ENCODE measurements at regions not wholly inside any gene's neighbourhood (a gene's known extent, or its start where the extent isn't known, plus 50 kb on each side); places are given as distances from the start of the nearest gene placed in this dataset.

DNA sequence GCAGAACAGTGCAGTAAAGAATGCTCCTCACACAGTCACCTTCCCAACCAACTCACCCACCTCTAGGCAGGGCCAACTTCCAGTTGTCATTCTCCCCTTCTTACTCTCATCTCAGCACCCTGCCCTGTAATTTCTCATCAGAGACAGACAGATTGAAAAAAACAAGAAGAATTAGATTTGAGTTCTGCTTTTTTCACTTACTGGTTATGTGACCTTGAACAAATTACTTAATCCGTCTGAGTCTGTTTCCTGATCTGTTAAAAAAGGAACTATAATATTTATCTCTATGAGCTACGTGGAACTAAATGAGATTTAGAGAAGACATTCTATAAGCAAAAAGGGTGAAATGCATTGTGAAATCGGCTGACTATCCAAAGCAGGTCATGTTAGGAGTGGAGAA is 330.3 kb downstream of the ZNF326 start:
- Histone ChIP-seq H3K27me3 (ENCODE audit: control insufficient read depth, insufficient read depth, low read length) (no peaks in the 10 kb centered on the region), H3K27ac (ENCODE audit: low read length) (no peak overlapping the region), H3K4me1 (ENCODE audit: control insufficient read depth, insufficient read depth, low read length) (0 out of 2 replicates have a peak, but pooled peaks cover 2% of the 10 kb centered on the region), H3K9me3 (ENCODE audit: control insufficient read depth, insufficient read depth, low read length) (no peaks in the 10 kb centered on the region), H3K4me3 (ENCODE audit: low read length) (no peak overlapping the region), H3K36me3 (ENCODE audit: control insufficient read depth, insufficient read depth, low read length) (no peaks in the 10 kb centered on the region)
- no CpG with 5 or more reads among the region's 3 CpGs for WGBS (ENCODE audit: insufficient coverage, insufficient read length)
- DNase-seq (ENCODE audit: low read depth, low spot score), result no peak

DNA sequence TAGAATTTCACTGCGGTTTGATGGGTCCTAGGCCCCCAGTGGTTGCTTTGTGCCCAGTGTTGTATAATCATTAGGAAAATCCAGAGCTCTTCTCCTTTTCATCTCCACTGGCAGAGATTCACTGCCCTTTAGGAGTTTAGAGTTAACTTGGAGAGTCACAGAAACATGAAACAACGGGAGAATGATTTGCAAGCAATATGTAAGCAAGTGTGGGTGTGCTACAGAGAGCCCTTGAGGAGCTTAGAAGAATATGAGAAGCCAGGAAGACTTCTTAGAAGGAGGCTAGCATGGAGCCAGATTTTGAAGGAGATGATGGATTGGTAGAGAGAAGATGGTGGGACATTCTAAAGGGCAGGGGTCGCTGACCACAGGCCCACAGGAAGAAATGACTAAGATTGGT is 327.3 kb downstream of the ZNF326 start:
- Histone ChIP-seq H3K36me3 (ENCODE audit: control insufficient read depth, insufficient read depth, low read length) (no peaks in the 10 kb centered on the region), H3K27me3 (ENCODE audit: control insufficient read depth, insufficient read depth, low read length) (no peaks in the 10 kb centered on the region), H3K27ac (ENCODE audit: low read length) (no peak overlapping the region), H3K4me3 (ENCODE audit: low read length) (no peak overlapping the region), H3K9me3 (ENCODE audit: control insufficient read depth, insufficient read depth, low read length) (no peaks in the 10 kb centered on the region), H3K4me1 (ENCODE audit: control insufficient read depth, insufficient read depth, low read length) (0 out of 2 replicates have a peak, but pooled peaks cover 1% of the 10 kb centered on the region)
- no peak for DNase-seq (ENCODE audit: low read depth, low spot score)
- no CpG with 5 or more reads among the region's 3 CpGs for WGBS (ENCODE audit: insufficient coverage, insufficient read length)

DNA sequence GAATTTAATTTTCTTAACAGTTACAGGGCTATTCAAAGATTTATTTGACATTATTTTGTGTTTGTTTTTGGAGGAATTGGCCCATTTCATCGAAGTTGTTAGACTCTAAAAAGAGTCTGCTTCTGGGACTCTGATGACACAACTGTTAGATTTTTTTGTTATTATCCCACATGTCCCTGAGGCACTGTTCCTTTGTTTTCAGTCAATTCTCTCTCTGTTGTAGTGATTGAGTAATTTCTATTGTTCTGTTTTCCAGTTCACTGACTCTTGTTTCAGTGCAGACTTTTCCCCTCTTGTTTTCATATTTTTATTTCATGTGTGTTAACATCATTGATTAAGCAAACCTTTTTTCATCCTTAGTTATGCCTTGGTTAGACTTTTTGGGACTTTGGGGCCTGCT is 325.0 kb downstream of the ZNF326 start:
- DNase-seq (ENCODE audit: low read depth, low spot score), result no peak
- H3K36me3 ChIP-seq (ENCODE audit: control insufficient read depth, insufficient read depth, low read length), result no peaks in the 10 kb centered on the region
- H3K27ac ChIP-seq (ENCODE audit: low read length), result no peak overlapping the region
- H3K4me3 ChIP-seq (ENCODE audit: low read length), result no peak overlapping the region
- no peaks in the 10 kb centered on the region for H3K27me3 ChIP-seq (ENCODE audit: control insufficient read depth, insufficient read depth, low read length)
- no peaks in the 10 kb centered on the region for H3K9me3 ChIP-seq (ENCODE audit: control insufficient read depth, insufficient read depth, low read length)
- H3K4me1 ChIP-seq (ENCODE audit: control insufficient read depth, insufficient read depth, low read length), result no peaks in the 10 kb centered on the region
- no CpG with 5 or more reads among the region's 1 CpG for WGBS (ENCODE audit: insufficient coverage, insufficient read length)

DNA sequence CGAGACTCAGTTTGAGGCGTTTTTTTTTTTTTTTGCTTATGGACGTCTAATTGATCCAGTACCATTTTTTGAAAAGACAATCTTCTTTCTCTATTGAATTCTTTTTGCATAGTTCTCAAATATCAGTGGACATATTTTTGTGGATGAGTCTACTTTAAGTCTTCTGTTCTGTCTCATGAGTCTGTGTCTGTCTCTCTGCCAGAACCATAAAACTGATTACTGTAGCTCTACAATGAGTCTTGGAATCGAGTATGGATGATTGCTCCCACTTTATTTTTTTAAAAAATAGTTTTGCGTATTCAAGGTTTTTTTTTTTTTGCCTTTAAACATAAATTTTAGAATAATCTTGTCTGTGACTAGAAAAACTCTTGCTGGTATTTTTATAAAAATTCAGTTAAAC is 323.5 kb downstream of the ZNF326 start:
- H3K4me1 ChIP-seq (ENCODE audit: control insufficient read depth, insufficient read depth, low read length), result no peaks in the 10 kb centered on the region
- H3K36me3 ChIP-seq (ENCODE audit: control insufficient read depth, insufficient read depth, low read length), result no peaks in the 10 kb centered on the region
- no CpG with 5 or more reads among the region's 5 CpGs for WGBS (ENCODE audit: insufficient coverage, insufficient read length)
- no peak for DNase-seq (ENCODE audit: low read depth, low spot score)
- no peaks in the 10 kb centered on the region for H3K27me3 ChIP-seq (ENCODE audit: control insufficient read depth, insufficient read depth, low read length)
- no peak overlapping the region for H3K27ac ChIP-seq (ENCODE audit: low read length)
- no peaks in the 10 kb centered on the region for H3K9me3 ChIP-seq (ENCODE audit: control insufficient read depth, insufficient read depth, low read length)
- H3K4me3 ChIP-seq (ENCODE audit: low read length), result no peak overlapping the region

DNA sequence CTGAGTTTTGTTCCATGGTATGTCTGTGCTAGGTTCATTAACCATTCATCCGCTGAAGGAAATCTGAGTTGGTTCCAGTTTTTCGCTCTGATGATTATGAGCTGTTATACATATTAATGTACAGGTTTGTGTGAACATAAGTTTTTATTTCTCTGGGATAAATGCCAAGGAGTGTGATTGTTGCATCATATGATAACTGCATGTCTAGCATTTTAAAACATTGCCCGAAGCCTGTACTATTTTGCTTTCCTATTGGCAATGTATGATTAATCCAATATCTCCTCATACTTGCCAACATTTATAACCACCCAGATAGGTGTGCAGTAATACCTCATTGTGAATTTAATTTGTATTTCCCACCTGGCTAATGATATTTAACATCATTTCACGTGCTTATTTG is 322.7 kb downstream of the ZNF326 start:
- Histone ChIP-seq H3K9me3 (ENCODE audit: control insufficient read depth, insufficient read depth, low read length) (no peaks in the 10 kb centered on the region), H3K36me3 (ENCODE audit: control insufficient read depth, insufficient read depth, low read length) (no peaks in the 10 kb centered on the region), H3K27ac (ENCODE audit: low read length) (no peak overlapping the region), H3K27me3 (ENCODE audit: control insufficient read depth, insufficient read depth, low read length) (no peaks in the 10 kb centered on the region), H3K4me3 (ENCODE audit: low read length) (no peak overlapping the region), H3K4me1 (ENCODE audit: control insufficient read depth, insufficient read depth, low read length) (no peaks in the 10 kb centered on the region)
- no peak for DNase-seq (ENCODE audit: low read depth, low spot score)
- WGBS (ENCODE audit: insufficient coverage, insufficient read length), result no CpG with 5 or more reads among the region's 4 CpGs

DNA sequence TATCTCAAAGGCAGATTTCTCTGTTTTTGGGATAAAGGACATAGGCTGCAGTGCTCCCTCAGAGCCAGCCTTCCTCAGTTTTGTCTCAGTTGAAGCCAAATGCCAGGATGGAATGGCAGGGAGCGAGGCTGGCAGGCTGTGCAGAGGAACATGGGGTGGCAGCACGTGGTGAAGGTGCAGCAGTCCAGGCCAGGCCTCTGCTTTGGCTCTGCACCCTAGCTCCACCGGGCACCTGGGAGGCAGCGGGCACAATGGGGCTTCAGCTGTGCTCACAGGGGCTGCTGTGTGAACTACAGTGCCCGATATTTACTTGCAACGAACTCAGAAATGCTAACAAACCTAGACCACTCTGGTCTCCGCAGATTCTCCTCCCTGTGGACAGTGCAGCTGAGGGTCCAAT is 319.6 kb downstream of the ZNF326 start:
- Histone ChIP-seq H3K4me3 (ENCODE audit: low read length) (no peak overlapping the region), H3K9me3 (ENCODE audit: control insufficient read depth, insufficient read depth, low read length) (no peaks in the 10 kb centered on the region), H3K36me3 (ENCODE audit: control insufficient read depth, insufficient read depth, low read length) (no peaks in the 10 kb centered on the region), H3K27ac (ENCODE audit: low read length) (no peak overlapping the region), H3K4me1 (ENCODE audit: control insufficient read depth, insufficient read depth, low read length) (no peaks in the 10 kb centered on the region), H3K27me3 (ENCODE audit: control insufficient read depth, insufficient read depth, low read length) (no peaks in the 10 kb centered on the region)
- no peak for DNase-seq (ENCODE audit: low read depth, low spot score)
- WGBS (ENCODE audit: insufficient coverage, insufficient read length), result no CpG with 5 or more reads among the region's 7 CpGs

DNA sequence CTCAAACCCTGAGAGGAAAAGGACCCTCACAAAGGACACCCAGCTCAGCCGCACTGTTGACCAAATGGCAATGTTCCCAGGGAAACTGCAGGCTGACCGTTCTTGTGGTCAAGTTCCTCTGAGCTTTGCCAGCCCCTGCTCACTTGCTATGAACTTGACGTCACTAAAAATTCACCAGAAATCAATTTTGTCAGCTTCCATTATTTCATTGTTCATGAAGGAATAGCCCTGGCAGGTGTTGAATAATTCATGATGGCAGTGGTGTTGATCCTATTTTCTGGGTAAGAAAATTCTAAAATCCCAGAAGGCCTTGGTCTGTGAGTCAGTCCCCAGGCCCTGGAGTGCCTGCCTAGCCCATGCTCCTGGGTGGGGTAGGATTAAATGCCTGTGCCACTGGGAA is 318.9 kb downstream of the ZNF326 start:
- no peak overlapping the region for H3K27ac ChIP-seq (ENCODE audit: low read length)
- no CpG with 5 or more reads among the region's 3 CpGs for WGBS (ENCODE audit: insufficient coverage, insufficient read length)
- DNase-seq (ENCODE audit: low read depth, low spot score), result no peak
- no peak overlapping the region for H3K4me3 ChIP-seq (ENCODE audit: low read length)
- H3K27me3 ChIP-seq (ENCODE audit: control insufficient read depth, insufficient read depth, low read length), result no peaks in the 10 kb centered on the region
- no peaks in the 10 kb centered on the region for H3K9me3 ChIP-seq (ENCODE audit: control insufficient read depth, insufficient read depth, low read length)
- H3K36me3 ChIP-seq (ENCODE audit: control insufficient read depth, insufficient read depth, low read length), result no peaks in the 10 kb centered on the region
- no peaks in the 10 kb centered on the region for H3K4me1 ChIP-seq (ENCODE audit: control insufficient read depth, insufficient read depth, low read length)

DNA sequence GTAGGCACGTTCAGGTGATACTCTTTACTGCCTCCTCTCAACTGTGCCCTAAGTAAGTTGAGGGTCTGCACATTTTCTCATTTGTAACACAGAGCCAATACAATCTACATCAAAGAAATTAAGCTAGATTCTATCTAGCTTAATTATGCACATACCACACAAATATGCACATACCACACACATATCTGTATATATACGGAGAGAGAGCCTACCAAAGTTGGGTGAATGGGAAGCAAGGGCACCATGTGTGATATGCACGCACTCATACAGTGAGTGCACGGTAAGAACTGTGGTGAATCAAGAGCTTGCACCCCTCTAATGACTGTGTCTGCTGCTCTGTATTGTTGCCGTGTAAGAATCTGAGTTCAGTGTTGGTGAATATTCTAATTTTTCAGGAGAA is 314.9 kb downstream of the ZNF326 start:
- Histone ChIP-seq H3K27ac (ENCODE audit: low read length) (no peak overlapping the region), H3K9me3 (ENCODE audit: control insufficient read depth, insufficient read depth, low read length) (no peaks in the 10 kb centered on the region), H3K27me3 (ENCODE audit: control insufficient read depth, insufficient read depth, low read length) (no peaks in the 10 kb centered on the region), H3K4me3 (ENCODE audit: low read length) (no peak overlapping the region), H3K4me1 (ENCODE audit: control insufficient read depth, insufficient read depth, low read length) (no peaks in the 10 kb centered on the region), H3K36me3 (ENCODE audit: control insufficient read depth, insufficient read depth, low read length) (no peaks in the 10 kb centered on the region)
- no peak for DNase-seq (ENCODE audit: low read depth, low spot score)
- no CpG with 5 or more reads among the region's 5 CpGs for WGBS (ENCODE audit: insufficient coverage, insufficient read length)

DNA sequence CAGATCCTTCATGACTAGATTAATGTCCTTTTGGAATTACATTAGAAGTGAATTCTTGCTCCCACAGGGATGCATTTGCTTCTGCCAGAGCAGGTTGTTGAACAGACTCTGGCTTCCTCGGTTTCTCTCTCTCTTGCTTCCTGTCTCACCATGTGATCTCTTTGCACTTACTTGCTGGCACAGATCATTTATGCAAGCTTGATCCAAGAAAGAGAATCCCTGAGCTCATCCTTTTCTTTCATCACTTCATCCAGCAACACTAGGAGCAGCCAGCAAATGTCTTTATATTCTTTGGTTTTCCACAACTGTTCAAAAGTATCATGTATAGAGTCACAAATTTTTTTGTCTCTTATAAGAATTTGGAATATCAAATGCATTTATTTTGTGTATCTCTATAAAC is 313.5 kb downstream of the ZNF326 start:
- DNase-seq (ENCODE audit: low read depth, low spot score), result no peak
- WGBS (ENCODE audit: insufficient coverage, insufficient read length), result no CpG with 5 or more reads among the region's 1 CpG
- no peak overlapping the region for H3K4me3 ChIP-seq (ENCODE audit: low read length)
- H3K27ac ChIP-seq (ENCODE audit: low read length), result no peak overlapping the region
- H3K9me3 ChIP-seq (ENCODE audit: control insufficient read depth, insufficient read depth, low read length), result no peaks in the 10 kb centered on the region
- no peaks in the 10 kb centered on the region for H3K36me3 ChIP-seq (ENCODE audit: control insufficient read depth, insufficient read depth, low read length)
- H3K4me1 ChIP-seq (ENCODE audit: control insufficient read depth, insufficient read depth, low read length), result no peaks in the 10 kb centered on the region
- H3K27me3 ChIP-seq (ENCODE audit: control insufficient read depth, insufficient read depth, low read length), result no peaks in the 10 kb centered on the region

DNA sequence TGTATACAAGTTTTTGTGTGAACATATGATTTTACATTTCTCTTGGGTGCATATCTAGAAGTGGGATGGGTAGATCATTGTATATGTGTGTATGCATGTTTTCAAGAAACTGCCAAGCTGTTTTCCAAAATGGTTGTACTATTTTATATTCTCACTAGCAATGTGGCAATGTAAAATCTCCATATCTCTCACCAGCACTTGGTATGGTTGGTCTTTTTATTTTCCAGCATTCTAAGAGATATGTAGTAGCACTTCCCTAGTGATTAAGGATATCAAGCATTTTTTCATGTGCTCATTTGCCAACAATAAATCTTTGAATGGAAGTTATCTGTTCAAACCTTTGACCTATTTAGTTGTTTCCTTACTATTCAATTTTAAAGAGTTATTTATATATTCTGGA is 310.7 kb downstream of the ZNF326 start:
- Histone ChIP-seq H3K9me3 (ENCODE audit: control insufficient read depth, insufficient read depth, low read length) (no peaks in the 10 kb centered on the region), H3K4me1 (ENCODE audit: control insufficient read depth, insufficient read depth, low read length) (no peaks in the 10 kb centered on the region), H3K4me3 (ENCODE audit: low read length) (no peak overlapping the region), H3K27ac (ENCODE audit: low read length) (no peak overlapping the region), H3K27me3 (ENCODE audit: control insufficient read depth, insufficient read depth, low read length) (no peaks in the 10 kb centered on the region), H3K36me3 (ENCODE audit: control insufficient read depth, insufficient read depth, low read length) (no peaks in the 10 kb centered on the region)
- no peak for DNase-seq (ENCODE audit: low read depth, low spot score)

DNA sequence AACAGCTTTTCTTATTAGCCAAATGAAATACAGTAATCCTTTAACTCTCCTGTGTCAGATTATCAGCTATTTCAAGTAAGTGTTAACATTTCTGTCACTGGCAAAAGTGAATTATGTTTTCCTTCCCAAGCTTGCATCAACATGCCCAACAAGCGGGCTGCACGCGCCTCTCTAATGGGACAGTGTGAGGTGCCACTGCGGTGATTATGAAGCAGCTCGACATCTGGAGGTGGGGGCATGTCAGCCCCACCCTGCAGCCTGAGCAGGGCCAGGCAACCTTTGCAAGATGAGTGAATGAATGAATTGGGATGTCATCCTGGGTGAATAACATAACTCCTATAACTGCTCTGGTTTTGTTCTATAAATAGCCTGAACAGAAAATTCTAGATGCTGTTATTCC is 301.4 kb downstream of the ZNF326 start:
- Histone ChIP-seq H3K4me1 (ENCODE audit: control insufficient read depth, insufficient read depth, low read length) (no peaks in the 10 kb centered on the region; the same call in 1 of the 2 replicates), H3K9me3 (ENCODE audit: control insufficient read depth, insufficient read depth, low read length) (no peaks in the 10 kb centered on the region; the same call in 1 of the 2 replicates), H3K27ac (ENCODE audit: low read length) (no peak overlapping the region), H3K36me3 (ENCODE audit: control insufficient read depth, insufficient read depth, low read length) (no peaks in the 10 kb centered on the region), H3K4me3 (ENCODE audit: low read length) (no peak overlapping the region), H3K27me3 (ENCODE audit: control insufficient read depth, insufficient read depth, low read length) (no peaks in the 10 kb centered on the region)
- DNase-seq (ENCODE audit: low read depth, low spot score), result no peak
- no CpG with 5 or more reads among the region's 5 CpGs for WGBS (ENCODE audit: insufficient coverage, insufficient read length)
